ENCODE measurements at regions not wholly inside any gene's neighbourhood (a gene's known extent, or its start where the extent isn't known, plus 50 kb on each side); places are given as distances from the start of the nearest gene placed in this dataset.
A peak's percentile ranks its signal among the peaks of the same experiment; 100 is the strongest.

DNA sequence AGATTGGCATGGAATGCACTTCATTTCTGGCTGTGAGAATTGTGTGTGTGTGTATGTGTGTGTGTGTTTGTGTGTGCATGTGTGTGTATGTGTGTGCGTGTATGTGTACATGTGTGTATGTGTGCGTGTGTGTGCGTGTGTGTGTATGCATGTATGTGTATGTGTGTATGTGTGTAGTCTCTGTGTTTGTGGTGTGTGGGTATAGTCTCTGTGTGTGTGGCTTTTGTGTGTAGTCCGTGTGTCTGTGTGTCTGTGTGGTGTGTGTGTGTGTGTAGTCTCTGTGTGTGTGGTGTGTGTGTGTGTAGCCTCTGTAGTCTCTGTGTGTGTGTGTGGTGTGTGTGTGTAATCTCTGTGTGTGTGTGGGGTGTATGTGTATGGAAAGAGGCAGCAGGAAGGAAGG, 247.3 kb upstream of the SOX11 start:
- DNase-seq (ENCODE audit: low spot score): no peak
- in situ Hi-C loops (cut with HindIII; ENCODE audit: extremely low pct_ligation_motif_present, low pct_unique_long_range_greater_than_20kb): no loop called here
- no peak for FAIRE-seq
- TF ChIP-seq, protein P1, sequence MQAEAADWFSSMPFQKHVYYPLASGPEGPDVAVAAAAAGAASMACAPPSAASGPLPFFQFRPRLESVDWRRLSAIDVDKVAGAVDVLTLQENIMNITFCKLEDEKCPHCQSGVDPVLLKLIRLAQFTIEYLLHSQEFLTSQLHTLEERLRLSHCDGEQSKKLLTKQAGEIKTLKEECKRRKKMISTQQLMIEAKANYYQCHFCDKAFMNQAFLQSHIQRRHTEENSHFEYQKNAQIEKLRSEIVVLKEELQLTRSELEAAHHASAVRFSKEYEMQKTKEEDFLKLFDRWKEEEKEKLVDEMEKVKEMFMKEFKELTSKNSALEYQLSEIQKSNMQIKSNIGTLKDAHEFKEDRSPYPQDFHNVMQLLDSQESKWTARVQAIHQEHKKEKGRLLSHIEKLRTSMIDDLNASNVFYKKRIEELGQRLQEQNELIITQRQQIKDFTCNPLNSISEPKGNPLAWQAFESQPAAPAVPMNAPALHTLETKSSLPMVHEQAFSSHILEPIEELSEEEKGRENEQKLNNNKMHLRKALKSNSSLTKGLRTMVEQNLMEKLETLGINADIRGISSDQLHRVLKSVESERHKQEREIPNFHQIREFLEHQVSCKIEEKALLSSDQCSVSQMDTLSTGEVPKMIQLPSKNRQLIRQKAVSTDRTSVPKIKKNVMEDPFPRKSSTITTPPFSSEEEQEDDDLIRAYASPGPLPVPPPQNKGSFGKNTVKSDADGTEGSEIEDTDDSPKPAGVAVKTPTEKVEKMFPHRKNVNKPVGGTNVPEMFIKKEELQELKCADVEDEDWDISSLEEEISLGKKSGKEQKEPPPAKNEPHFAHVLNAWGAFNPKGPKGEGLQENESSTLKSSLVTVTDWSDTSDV (CRISPR knock-in tag; IDR thresholded peaks at IDR 0.05): no peak
- no peak for TF ChIP-seq ZNF644 (CRISPR knock-in tag; IDR thresholded peaks at IDR 0.05; ENCODE audit: low read depth)
- peak; percentile 79 for TF ChIP-seq PHB2 (IDR thresholded peaks at IDR 0.05; ENCODE audit: partially characterized antibody)
- TF ChIP-seq TRIM24 (CRISPR knock-in tag; IDR thresholded peaks at IDR 0.05): no peak
- TF ChIP-seq EHMT2 (IDR thresholded peaks at IDR 0.05; ENCODE audit: borderline replicate concordance, low read depth, low read length): no peak
- no peak for TF ChIP-seq ZNF253 (CRISPR knock-in tag; IDR thresholded peaks at IDR 0.05; ENCODE audit: borderline replicate concordance)
- no peak for TF ChIP-seq ETV6 (CRISPR knock-in tag; conservative IDR thresholded peaks at IDR 0.05)
- TF ChIP-seq CBX1 (IDR thresholded peaks at IDR 0.05; ENCODE audit: low read depth): no peak
- TF ChIP-seq, protein P2, sequence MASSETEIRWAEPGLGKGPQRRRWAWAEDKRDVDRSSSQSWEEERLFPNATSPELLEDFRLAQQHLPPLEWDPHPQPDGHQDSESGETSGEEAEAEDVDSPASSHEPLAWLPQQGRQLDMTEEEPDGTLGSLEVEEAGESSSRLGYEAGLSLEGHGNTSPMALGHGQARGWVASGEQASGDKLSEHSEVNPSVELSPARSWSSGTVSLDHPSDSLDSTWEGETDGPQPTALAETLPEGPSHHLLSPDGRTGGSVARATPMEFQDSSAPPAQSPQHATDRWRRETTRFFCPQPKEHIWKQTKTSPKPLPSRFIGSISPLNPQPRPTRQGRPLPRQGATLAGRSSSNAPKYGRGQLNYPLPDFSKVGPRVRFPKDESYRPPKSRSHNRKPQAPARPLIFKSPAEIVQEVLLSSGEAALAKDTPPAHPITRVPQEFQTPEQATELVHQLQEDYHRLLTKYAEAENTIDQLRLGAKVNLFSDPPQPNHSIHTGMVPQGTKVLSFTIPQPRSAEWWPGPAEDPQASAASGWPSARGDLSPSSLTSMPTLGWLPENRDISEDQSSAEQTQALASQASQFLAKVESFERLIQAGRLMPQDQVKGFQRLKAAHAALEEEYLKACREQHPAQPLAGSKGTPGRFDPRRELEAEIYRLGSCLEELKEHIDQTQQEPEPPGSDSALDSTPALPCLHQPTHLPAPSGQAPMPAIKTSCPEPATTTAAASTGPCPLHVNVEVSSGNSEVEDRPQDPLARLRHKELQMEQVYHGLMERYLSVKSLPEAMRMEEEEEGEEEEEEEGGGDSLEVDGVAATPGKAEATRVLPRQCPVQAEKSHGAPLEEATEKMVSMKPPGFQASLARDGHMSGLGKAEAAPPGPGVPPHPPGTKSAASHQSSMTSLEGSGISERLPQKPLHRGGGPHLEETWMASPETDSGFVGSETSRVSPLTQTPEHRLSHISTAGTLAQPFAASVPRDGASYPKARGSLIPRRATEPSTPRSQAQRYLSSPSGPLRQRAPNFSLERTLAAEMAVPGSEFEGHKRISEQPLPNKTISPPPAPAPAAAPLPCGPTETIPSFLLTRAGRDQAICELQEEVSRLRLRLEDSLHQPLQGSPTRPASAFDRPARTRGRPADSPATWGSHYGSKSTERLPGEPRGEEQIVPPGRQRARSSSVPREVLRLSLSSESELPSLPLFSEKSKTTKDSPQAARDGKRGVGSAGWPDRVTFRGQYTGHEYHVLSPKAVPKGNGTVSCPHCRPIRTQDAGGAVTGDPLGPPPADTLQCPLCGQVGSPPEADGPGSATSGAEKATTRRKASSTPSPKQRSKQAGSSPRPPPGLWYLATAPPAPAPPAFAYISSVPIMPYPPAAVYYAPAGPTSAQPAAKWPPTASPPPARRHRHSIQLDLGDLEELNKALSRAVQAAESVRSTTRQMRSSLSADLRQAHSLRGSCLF (CRISPR knock-in tag; IDR thresholded peaks at IDR 0.05; ENCODE audit: borderline replicate concordance): no peak
- no peak for TF ChIP-seq ZNF329 (CRISPR knock-in tag; IDR thresholded peaks at IDR 0.05; ENCODE audit: low read depth)
- TF ChIP-seq ZZZ3 (CRISPR knock-in tag; IDR thresholded peaks at IDR 0.05; ENCODE audit: borderline replicate concordance): no peak
- TF ChIP-seq, protein P3, sequence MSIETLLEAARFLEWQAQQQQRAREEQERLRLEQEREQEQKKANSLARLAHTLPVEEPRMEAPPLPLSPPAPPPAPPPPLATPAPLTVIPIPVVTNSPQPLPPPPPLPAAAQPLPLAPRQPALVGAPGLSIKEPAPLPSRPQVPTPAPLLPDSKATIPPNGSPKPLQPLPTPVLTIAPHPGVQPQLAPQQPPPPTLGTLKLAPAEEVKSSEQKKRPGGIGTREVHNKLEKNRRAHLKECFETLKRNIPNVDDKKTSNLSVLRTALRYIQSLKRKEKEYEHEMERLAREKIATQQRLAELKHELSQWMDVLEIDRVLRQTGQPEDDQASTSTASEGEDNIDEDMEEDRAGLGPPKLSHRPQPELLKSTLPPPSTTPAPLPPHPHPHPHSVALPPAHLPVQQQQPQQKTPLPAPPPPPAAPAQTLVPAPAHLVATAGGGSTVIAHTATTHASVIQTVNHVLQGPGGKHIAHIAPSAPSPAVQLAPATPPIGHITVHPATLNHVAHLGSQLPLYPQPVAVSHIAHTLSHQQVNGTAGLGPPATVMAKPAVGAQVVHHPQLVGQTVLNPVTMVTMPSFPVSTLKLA (IDR thresholded peaks at IDR 0.05): peak; percentile 74
- TF ChIP-seq SRF (IDR thresholded peaks at IDR 0.05; ENCODE audit: low read depth, low read length): no peak
- TF ChIP-seq ZC3H4 (CRISPR knock-in tag; IDR thresholded peaks at IDR 0.05; ENCODE audit: borderline replicate concordance): no peak
- TF ChIP-seq ZNF282 (IDR thresholded peaks at IDR 0.05; ENCODE audit: partially characterized antibody): peak; percentile 62
- TF ChIP-seq IKZF1 (IDR thresholded peaks at IDR 0.05): peak; percentile 73
- no peak for TF ChIP-seq ZNF451 (CRISPR knock-in tag; IDR thresholded peaks at IDR 0.05)
- no peak for TF ChIP-seq KLF9 (CRISPR knock-in tag; IDR thresholded peaks at IDR 0.05; ENCODE audit: low read depth)
- no peak for TF ChIP-seq RNF2 (conservative IDR thresholded peaks at IDR 0.05; ENCODE audit: low read depth)

More for the DNA sequence above, 247.3 kb upstream of the SOX11 start:
- no peak overlapping the region for H3K4me2 ChIP-seq (ENCODE audit: low read depth, low read length)
- ChIA-PET CTCF (ENCODE audit: low intra/inter-chr PET ratio, low total read pairs) (no interaction called here), POLR2A (no interaction called here)
- H3K4me3 ChIP-seq (replicated peaks in 1 of 3; ENCODE audit: insufficient read depth in 1 of 3, low read depth in 2 of 3, low read length in 3 of 3): no peak overlapping the region
- no peaks in the 10 kb centered on the region for H3K27me3 ChIP-seq (ENCODE audit: control insufficient read depth in 1 of 2, insufficient read depth in 2 of 2, low read length in 2 of 2)
- H3K36me3 ChIP-seq (replicated peaks in 1 of 2; ENCODE audit: control insufficient read depth in 1 of 2, insufficient read depth in 2 of 2, low read length in 2 of 2): no peaks in the 10 kb centered on the region
- no peaks in the 10 kb centered on the region for H3K9me3 ChIP-seq (ENCODE audit: low read length)
- ATAC-seq: no peak
- no peaks in the 10 kb centered on the region for H3K4me1 ChIP-seq (ENCODE audit: insufficient read depth, low read length)
- no peak overlapping the region for H2AFZ ChIP-seq (ENCODE audit: low read length)
- 7% methylated on average over 4 of the region's 4 CpGs for WGBS (ENCODE audit: low lambda C conversion rate)
- intact Hi-C loops (cut with micrococcal nuclease; ENCODE audit: unreplicated experiment): no loop called here
- no TSS peak for BruUV-seq (replicated peaks)
- no peaks in the 10 kb centered on the region for H3K79me2 ChIP-seq (ENCODE audit: insufficient read depth, low read length)
- H3K27ac ChIP-seq (ENCODE audit: extremely low read length, insufficient read depth, low read length): no peak overlapping the region
- no peak overlapping the region for H3K9ac ChIP-seq (ENCODE audit: insufficient read depth, low read depth, low read length)
- H4K20me1 ChIP-seq (ENCODE audit: insufficient read depth, low read length): no peaks in the 10 kb centered on the region
